Thymus (tissue), 11 donors: ENCODE measurements at regions not wholly inside any gene's neighbourhood (a gene's known extent, or its start where the extent isn't known, plus 50 kb on each side); places are given as distances from the start of the nearest gene placed in this dataset.
"Not testable (repeated sequence)": the region's sequence is repeated elsewhere in the genome, so short reads cannot be mapped to it uniquely, and the experiment has no call there.

Source experiments
- DNase-seq, 9 donors: peaks; one replicate each; pipeline ENCODE4 v3.0.0-alpha.2; 2013; ENCODE audit warnings: low spot score in 9 of 9, low read depth in 6 of 9, missing footprints in 1 of 9
- H3K27ac ChIP-seq, 2 donors: one replicate each; pipeline ENCODE4 v1.5.1; 2013; ENCODE audit warnings: control low read depth in 1 of 2, low read depth in 1 of 2, low read length in 1 of 2, mild to moderate bottlenecking in 1 of 2, moderate library complexity in 1 of 2
- H3K27me3 ChIP-seq, 2 donors: one replicate each; pipeline ENCODE4 v1.5.1; 2013; ENCODE audit warnings: low read length in 1 of 2; ENCODE audit not compliant: control insufficient read depth in 2 of 2, insufficient read depth in 1 of 2
- H3K36me3 ChIP-seq, 2 donors: one replicate each; pipeline ENCODE4 v1.5.1; 2013; ENCODE audit warnings: low read length in 1 of 2, mild to moderate bottlenecking in 1 of 2, moderate library complexity in 1 of 2; ENCODE audit not compliant: control insufficient read depth in 2 of 2, insufficient read depth in 2 of 2
- H3K4me1 ChIP-seq, 2 donors: one replicate each; pipeline ENCODE4 v1.5.1; 2013; ENCODE audit warnings: low read length in 2 of 2; ENCODE audit not compliant: control insufficient read depth in 2 of 2, insufficient read depth in 2 of 2
- H3K4me3 ChIP-seq, 2 donors: one replicate each; pipeline ENCODE4 v1.5.1; 2013; ENCODE audit warnings: low read length in 2 of 2, control low read depth in 1 of 2, mild to moderate bottlenecking in 1 of 2
- H3K9me3 ChIP-seq, 2 donors: one replicate each; pipeline ENCODE4 v1.5.1; 2013; ENCODE audit warnings: low read length in 1 of 2, mild to moderate bottlenecking in 1 of 2; ENCODE audit not compliant: control insufficient read depth in 2 of 2, insufficient read depth in 1 of 2
- WGBS: extraction: QIAGEN DNeasy Blood & Tissue Kit; methylation state at CpG from one replicate; pipeline ENCODE4 v1.1.7; 2013; 5-methylcytosine and 5-hydroxymethylcytosine counted together
- donor health status: healthy.

- Histone ChIP-seq H3K9me3 (no peaks in the 10 kb centered on the region), H3K4me1 (no peaks in the 10 kb centered on the region), H3K4me3 (no peak overlapping the region), H3K27ac (no peak overlapping the region), H3K27me3 (no peaks in the 10 kb centered on the region), H3K36me3 (no peaks in the 10 kb centered on the region)
- DNase-seq = no peak
Observed at GRCh38 chr15:53159458-53159857, 369.3 kb upstream of the ONECUT1 start.

GRCh38 chr15:53158995-53159394, 368.9 kb upstream of the ONECUT1 start:
- no peak overlapping the region for H3K27ac ChIP-seq
- 97% methylated on average over 3 of the region's 3 CpGs for WGBS
- H3K36me3 ChIP-seq = no peaks in the 10 kb centered on the region
- H3K27me3 ChIP-seq = no peaks in the 10 kb centered on the region
- no peak for DNase-seq
- H3K9me3 ChIP-seq = no peaks in the 10 kb centered on the region
- H3K4me1 ChIP-seq = no peaks in the 10 kb centered on the region
- H3K4me3 ChIP-seq = no peak overlapping the region

DNA sequence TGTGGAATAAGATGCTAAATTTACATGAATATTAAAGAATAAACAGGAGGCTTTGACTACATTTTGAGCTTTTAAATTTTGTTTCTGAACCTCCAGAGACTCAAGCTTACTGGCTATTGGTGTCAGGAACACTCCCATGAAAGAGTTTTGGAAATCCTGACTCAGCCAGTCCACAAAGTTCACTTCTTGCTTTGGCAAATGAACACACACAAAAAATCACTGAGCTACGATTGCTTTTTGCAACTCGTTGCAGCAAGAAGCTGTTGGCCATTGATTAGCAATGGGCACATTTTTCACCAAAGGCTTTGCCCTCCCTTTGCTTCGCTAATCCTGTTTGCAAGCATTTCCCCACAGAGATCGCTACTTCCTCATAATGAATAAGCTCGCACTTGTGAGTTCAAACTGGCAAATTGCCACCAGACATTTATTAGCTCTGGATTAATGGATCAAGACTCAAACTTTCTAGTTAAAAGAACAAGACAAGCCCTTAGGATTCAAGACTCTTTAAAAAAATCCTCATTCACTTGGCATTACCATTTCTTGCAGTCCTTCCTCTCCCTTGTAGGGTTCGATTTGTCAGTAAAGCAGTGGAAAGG, 343.2 kb upstream of the ONECUT1 start:
- Histone ChIP-seq H3K36me3 (no peaks in the 10 kb centered on the region), H3K9me3 (no peaks in the 10 kb centered on the region), H3K27me3 (no peaks in the 10 kb centered on the region), H3K27ac (no peak overlapping the region), H3K4me3 (no peak overlapping the region), H3K4me1 (no peaks in the 10 kb centered on the region)
- WGBS = 59% methylated on average over 6 of the region's 6 CpGs
- DNase-seq = no peak

DNA sequence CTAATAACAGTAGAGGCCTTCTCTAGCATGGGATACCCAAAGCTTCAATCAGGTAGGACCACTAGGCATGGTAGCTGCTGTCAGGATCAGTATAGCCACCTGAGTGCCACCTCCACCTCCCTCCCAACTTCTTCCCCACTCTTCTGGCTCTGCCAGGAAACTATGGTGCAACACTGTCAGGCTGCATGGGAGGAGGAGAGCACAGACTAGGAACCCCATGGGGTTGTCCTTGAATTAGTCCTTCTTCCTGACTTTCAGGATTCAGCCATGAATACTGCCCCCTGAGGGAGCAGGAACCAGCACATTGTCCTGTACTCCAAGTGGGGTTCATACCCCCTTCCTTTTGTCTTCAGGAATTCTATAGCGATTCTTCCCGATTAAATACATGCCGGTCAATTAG, 340.8 kb upstream of the ONECUT1 start:
- Histone ChIP-seq H3K36me3 (no peaks in the 10 kb centered on the region), H3K4me3 (no peak overlapping the region), H3K9me3 (no peaks in the 10 kb centered on the region), H3K4me1 (no peaks in the 10 kb centered on the region), H3K27ac (no peak overlapping the region), H3K27me3 (no peaks in the 10 kb centered on the region)
- no peak for DNase-seq
- WGBS = 95% methylated on average over 3 of the region's 3 CpGs

DNA sequence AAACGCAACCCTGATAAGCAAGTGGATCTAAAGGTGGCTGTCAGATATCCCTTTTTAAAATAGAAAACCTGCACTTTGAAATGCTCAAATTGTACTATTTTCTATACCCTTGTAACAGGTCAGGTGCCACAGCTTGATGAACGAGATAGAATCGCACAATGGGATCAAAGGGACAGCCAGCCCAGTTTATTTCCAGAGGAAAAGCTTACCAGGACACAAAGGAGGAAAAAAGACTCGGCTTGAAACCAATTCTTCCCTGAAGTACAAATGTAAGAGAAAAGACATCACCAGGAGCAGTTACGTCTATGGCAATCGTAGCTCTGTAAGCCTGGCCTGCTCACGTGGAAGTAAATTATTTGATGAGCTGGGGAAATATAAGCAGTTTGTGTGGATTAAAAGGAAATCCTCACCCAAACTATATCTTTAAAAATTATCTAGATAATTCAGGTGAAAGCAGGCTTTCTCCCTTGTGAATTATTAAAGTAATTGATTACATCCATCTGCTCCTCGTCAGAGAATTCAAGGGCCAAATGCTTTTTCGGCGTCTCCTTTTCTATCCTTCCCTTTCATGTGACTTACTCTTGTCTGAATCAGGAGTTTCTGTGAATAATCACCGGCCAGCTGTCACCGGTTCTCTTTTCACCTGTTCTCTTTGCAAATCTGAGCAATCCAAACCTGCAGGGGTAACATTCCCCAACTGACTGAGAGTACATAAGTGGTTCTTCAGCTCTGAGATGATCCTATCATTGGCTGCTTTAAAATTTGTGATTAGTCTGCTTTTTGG, 339.2 kb upstream of the ONECUT1 start:
- no peaks in the 10 kb centered on the region for H3K9me3 ChIP-seq
- H3K4me3 ChIP-seq = no peak overlapping the region
- 86% methylated on average over 12 of the region's 12 CpGs for WGBS
- H3K4me1 ChIP-seq = no peaks in the 10 kb centered on the region
- no peak for DNase-seq
- no peaks in the 10 kb centered on the region for H3K36me3 ChIP-seq
- no peak overlapping the region for H3K27ac ChIP-seq
- H3K27me3 ChIP-seq = no peaks in the 10 kb centered on the region

- no peaks in the 10 kb centered on the region for H3K36me3 ChIP-seq
- H3K27ac ChIP-seq = no peak overlapping the region
- no peak overlapping the region for H3K4me3 ChIP-seq
- H3K27me3 ChIP-seq = no peaks in the 10 kb centered on the region
- no peaks in the 10 kb centered on the region for H3K9me3 ChIP-seq
- no peaks in the 10 kb centered on the region for H3K4me1 ChIP-seq
- WGBS = 69% methylated on average over 5 of the region's 5 CpGs
- no peak for DNase-seq
Observed at GRCh38 chr15:53128652-53129051, 338.5 kb upstream of the ONECUT1 start.

- no peaks in the 10 kb centered on the region for H3K36me3 ChIP-seq
- H3K9me3 ChIP-seq = no peaks in the 10 kb centered on the region
- H3K27ac ChIP-seq = no peak overlapping the region
- no peaks in the 10 kb centered on the region for H3K27me3 ChIP-seq
- WGBS = 32% methylated on average over 4 of the region's 4 CpGs
- no peak for DNase-seq
- H3K4me3 ChIP-seq = no peak overlapping the region
- H3K4me1 ChIP-seq = no peaks in the 10 kb centered on the region
Observed at GRCh38 chr15:53126144-53126543, 336.0 kb upstream of the ONECUT1 start.

DNA sequence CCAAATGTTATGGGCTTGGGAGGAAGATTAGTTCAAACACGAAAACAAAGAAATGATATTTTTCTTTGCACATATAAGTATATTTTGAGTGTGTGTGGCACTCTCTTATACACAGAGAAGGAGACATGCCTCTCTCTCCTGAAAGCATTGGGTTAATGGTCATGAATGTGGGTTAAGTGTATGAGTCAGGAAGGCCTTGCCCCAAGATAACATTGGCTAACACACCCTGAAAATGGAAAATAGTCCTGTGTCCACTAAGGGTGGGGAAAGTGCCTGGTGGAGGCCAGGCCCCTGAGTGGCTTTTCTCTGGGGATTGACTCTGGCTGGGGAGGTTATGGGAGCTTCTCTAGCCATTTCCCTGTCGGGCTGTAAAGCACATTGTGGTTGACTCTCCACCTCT, 332.7 kb upstream of the ONECUT1 start:
- DNase-seq = no peak
- Histone ChIP-seq H3K4me1 (no peaks in the 10 kb centered on the region), H3K27me3 (no peaks in the 10 kb centered on the region), H3K27ac (no peak overlapping the region), H3K4me3 (no peak overlapping the region), H3K9me3 (no peaks in the 10 kb centered on the region), H3K36me3 (no peaks in the 10 kb centered on the region)
- WGBS = 95% methylated on average over 2 of the region's 2 CpGs

DNA sequence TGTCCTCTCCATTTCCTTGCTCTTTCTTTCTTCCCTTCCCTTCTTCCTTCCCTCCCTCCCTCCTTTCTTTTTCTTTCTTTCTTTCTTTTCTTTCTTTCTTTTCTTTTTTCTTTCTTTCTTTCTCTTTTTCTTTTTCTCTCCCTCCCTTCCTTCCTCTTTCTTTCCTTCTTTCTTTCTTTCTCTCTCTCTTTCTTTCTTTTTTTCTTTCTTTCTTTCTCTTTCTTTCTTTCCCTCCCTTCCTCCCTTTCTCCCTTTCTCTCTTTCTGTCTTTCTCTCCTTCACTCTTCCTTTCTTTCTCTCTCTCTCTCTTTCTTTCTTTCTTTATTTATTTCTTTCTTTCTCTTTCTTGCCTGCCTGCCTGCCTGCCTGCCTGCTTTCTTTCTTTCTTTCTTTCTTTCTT, 326.8 kb upstream of the ONECUT1 start:
- not testable (repeated sequence) for H3K4me1 ChIP-seq, H3K27me3 ChIP-seq, H3K9me3 ChIP-seq, H3K36me3 ChIP-seq, H3K4me3 ChIP-seq, H3K27ac ChIP-seq, DNase-seq
